GM23248 (cell line): ENCODE measurements at regions not wholly inside any gene's neighbourhood (a gene's known extent, or its start where the extent isn't known, plus 50 kb on each side); places are given as distances from the start of the nearest gene placed in this dataset.

ENCODE experiments used
- EZH2 ChIP-seq: fragments of 200-600 bp; sonication (generic); IDR thresholded peaks from 2 replicates; pipeline ENCODE4 v1.6.1; 2018; ENCODE audit warnings: antibody characterized with exemption, mild to moderate bottlenecking; ENCODE audit not compliant: insufficient read depth, poor library complexity, severe bottlenecking
- EZH2phosphoT487 ChIP-seq: fragments of 200-600 bp; sonication (generic); IDR thresholded peaks from 2 replicates; pipeline ENCODE4 v1.6.1; 2018; ENCODE audit warnings: antibody characterized with exemption, moderate library complexity, mild to moderate bottlenecking, low read depth; ENCODE audit not compliant: insufficient read depth

GRCh38 chrX:3520982-3521381, 174.5 kb upstream of the MXRA5 start:
- no peak for TF ChIP-seq EZH2phosphoT487
- no peak for TF ChIP-seq EZH2
